GM19468 (cell line): ENCODE measurements at regions not wholly inside any gene's neighbourhood (a gene's known extent, or its start where the extent isn't known, plus 50 kb on each side); places are given as distances from the start of the nearest gene placed in this dataset.
"Not testable (repeated sequence)": the region's sequence is repeated elsewhere in the genome, so short reads cannot be mapped to it uniquely, and the experiment has no call there.

Experiments
- ATAC-seq: cut with Tn5 transposase; IDR thresholded peaks from one replicate; pipeline ENCODE4 v1.9.1; 2021; ENCODE audit warnings: mild to moderate bottlenecking, moderate library complexity, moderate number of reproducible peaks; ENCODE audit not compliant: unreplicated experiment; ENCODE audit errors: extremely low read depth

GRCh38 chr3:176293276-176293675 is 904.0 kb downstream of the TBL1XR1 start:
- no peak for ATAC-seq

- no peak for ATAC-seq
Observed at GRCh38 chr3:176286476-176287085, 910.7 kb downstream of the TBL1XR1 start.

GRCh38 chr3:176275538-176275937 is 921.7 kb downstream of the TBL1XR1 start:
- no peak for ATAC-seq

GRCh38 chr3:176275113-176275512 is 922.2 kb downstream of the TBL1XR1 start:
- ATAC-seq = no peak

GRCh38 chr3:176274161-176274560 is 923.1 kb downstream of the TBL1XR1 start:
- ATAC-seq = no peak

- ATAC-seq = no peak
Observed at GRCh38 chr3:176262071-176262470, 935.2 kb downstream of the TBL1XR1 start.

- ATAC-seq = no peak
Observed at GRCh38 chr3:176247191-176247590, 950.1 kb downstream of the TBL1XR1 start.

- no peak for ATAC-seq
Observed at GRCh38 chr3:176219970-176220369, 977.3 kb downstream of the TBL1XR1 start.

GRCh38 chr3:176214758-176215157 is 982.5 kb downstream of the TBL1XR1 start:
- ATAC-seq = no peak

- not testable (repeated sequence) for ATAC-seq
Observed at GRCh38 chr3:176213314-176213713, 984.0 kb downstream of the TBL1XR1 start.

GRCh38 chr3:176208915-176209314 is 988.4 kb downstream of the TBL1XR1 start:
- ATAC-seq = no peak

- ATAC-seq = no peak
Observed at GRCh38 chr3:176208283-176208682, 989.0 kb downstream of the TBL1XR1 start.

- ATAC-seq = no peak
Observed at GRCh38 chr3:176206809-176207208, 990.5 kb downstream of the TBL1XR1 start.

GRCh38 chr3:176202652-176203051 is 994.6 kb downstream of the TBL1XR1 start:
- ATAC-seq = no peak

- no peak for ATAC-seq
Observed at GRCh38 chr3:176193032-176193730, 1004.1 kb downstream of the TBL1XR1 start.

- no peak for ATAC-seq
Observed at GRCh38 chr3:176190755-176191154, 1006.5 kb downstream of the TBL1XR1 start.

GRCh38 chr3:176183181-176183580 is 1014.1 kb downstream of the TBL1XR1 start:
- ATAC-seq = no peak

GRCh38 chr3:176174060-176174459 is 1023.2 kb downstream of the TBL1XR1 start:
- ATAC-seq = no peak

- ATAC-seq = no peak
Observed at GRCh38 chr3:176172492-176172891, 1024.8 kb downstream of the TBL1XR1 start.

GRCh38 chr3:176167272-176167671 is 1030.0 kb downstream of the TBL1XR1 start:
- ATAC-seq = no peak

- no peak for ATAC-seq
Observed at GRCh38 chr3:176160997-176161396, 1036.3 kb downstream of the TBL1XR1 start.

- ATAC-seq = no peak
Observed at GRCh38 chr3:176159796-176160195, 1037.5 kb downstream of the TBL1XR1 start.
